ENCODE measurements at regions not wholly inside any gene's neighbourhood (a gene's known extent, or its start where the extent isn't known, plus 50 kb on each side); places are given as distances from the start of the nearest gene placed in this dataset.

DNA sequence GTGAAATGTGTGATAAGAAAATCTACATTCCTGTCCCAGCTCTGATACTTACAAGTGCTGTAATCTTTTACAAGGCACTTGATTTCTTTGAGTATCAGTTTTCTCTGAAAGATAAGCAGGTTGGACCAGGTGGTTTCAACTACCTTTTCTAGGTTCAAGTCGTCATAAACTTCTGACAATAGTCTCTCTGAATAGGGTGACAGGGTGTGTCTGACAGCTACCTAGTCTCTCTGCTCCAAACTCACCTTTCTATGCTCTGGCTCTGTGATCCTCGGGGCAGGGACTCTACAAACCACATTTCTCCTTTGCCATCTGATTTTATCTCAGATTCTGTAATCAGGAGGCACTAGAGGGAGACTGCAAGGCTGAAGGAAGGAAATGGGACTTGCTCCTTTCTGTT lies 137.7 kb upstream of the SYT1 start:
- TF ChIP-seq, protein P1, sequence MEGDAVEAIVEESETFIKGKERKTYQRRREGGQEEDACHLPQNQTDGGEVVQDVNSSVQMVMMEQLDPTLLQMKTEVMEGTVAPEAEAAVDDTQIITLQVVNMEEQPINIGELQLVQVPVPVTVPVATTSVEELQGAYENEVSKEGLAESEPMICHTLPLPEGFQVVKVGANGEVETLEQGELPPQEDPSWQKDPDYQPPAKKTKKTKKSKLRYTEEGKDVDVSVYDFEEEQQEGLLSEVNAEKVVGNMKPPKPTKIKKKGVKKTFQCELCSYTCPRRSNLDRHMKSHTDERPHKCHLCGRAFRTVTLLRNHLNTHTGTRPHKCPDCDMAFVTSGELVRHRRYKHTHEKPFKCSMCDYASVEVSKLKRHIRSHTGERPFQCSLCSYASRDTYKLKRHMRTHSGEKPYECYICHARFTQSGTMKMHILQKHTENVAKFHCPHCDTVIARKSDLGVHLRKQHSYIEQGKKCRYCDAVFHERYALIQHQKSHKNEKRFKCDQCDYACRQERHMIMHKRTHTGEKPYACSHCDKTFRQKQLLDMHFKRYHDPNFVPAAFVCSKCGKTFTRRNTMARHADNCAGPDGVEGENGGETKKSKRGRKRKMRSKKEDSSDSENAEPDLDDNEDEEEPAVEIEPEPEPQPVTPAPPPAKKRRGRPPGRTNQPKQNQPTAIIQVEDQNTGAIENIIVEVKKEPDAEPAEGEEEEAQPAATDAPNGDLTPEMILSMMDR (IDR thresholded peaks at IDR 0.05), result no peak
- TF ChIP-seq ZFX (IDR thresholded peaks at IDR 0.05; ENCODE audit: borderline replicate concordance), result no peak
- H3K27ac ChIP-seq, result peak overlapping the region; percentile 2

DNA sequence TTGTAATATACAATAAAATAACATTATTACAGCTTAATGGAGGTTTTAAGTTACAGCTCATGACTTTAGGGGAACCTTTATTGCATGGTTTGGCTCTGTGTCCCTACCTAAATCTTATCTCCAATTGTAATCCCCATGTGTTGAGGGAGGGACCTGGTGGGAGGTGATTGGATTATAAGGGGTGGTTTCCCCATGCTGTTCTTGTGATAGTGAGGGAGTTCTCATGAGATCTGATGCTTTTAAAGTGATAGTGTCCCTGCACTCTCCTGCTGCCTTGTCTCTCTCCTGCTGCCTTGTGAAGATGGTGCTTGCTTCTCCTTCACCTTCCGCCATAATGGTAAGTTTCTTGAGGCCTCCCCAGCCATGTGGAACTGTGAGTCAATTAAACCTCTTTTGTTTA lies 132.1 kb upstream of the SYT1 start:
- TF ChIP-seq, protein P1 (IDR thresholded peaks at IDR 0.05), result no peak
- TF ChIP-seq ZFX (IDR thresholded peaks at IDR 0.05; ENCODE audit: borderline replicate concordance), result no peak
- H3K27ac ChIP-seq, result no peak overlapping the region

DNA sequence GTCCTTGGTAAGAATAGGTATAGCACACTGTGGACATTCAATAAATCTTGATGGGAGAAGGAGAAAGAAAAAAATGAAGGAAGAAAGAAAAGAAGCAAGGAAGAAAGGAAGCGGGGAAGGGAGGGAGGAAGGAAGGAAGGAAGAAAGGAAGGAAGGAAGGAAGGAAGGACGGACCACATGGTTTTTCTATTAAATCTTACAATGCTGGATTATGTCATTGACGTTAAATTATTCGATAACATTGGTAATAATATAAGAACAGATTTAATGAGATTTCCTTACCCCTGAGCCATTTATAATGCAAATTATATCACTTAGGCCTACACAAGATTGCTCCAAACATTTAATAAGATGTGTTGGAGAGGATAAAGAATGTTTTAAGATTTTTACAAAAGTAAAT lies 124.9 kb upstream of the SYT1 start:
- no peak overlapping the region for H3K27ac ChIP-seq
- TF ChIP-seq ZFX (IDR thresholded peaks at IDR 0.05; ENCODE audit: borderline replicate concordance), result no peak
- TF ChIP-seq, protein P1 (IDR thresholded peaks at IDR 0.05), result no peak

DNA sequence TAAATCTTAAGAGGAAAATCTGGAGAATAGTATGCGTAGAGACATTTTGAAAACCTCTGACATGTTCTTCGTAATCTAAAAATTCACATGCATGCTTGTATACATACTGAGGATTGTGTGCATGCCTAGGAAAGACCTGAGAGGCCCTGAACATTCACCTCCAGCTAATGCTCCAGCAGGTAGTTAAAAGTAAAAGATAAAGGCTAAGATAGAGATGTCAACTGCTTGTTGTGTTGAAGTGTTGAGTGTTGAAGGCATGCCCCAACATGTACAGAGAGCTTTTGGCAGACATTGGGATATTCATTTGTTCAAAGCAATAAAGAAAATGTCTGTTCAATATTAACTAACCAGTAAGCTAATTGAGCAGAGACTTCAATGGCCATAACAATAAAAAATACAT lies 118.6 kb upstream of the SYT1 start:
- no peak for TF ChIP-seq ZFX (IDR thresholded peaks at IDR 0.05; ENCODE audit: borderline replicate concordance)
- TF ChIP-seq, protein P1 (IDR thresholded peaks at IDR 0.05), result no peak
- H3K27ac ChIP-seq, result no peak overlapping the region

DNA sequence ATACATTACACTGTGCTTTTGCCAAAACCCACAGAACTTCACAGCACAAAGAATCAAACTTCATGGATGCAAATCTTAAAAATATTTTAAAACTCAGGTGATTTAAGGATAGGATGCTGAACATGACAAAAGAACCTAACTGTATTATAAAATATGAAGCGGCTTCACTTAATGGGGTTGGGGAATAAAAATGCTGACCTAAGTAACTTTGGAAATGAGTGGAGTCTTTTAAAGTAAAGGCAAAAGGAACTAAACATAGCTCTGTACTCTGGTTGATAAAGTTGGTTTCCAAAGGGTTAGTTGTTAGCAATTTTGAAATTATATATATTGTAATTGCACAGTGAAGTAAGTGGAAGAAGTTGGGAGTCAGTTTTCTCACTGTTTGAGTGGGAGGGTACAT lies 111.5 kb upstream of the SYT1 start:
- TF ChIP-seq, protein P1 (IDR thresholded peaks at IDR 0.05), result no peak
- no peak for TF ChIP-seq ZFX (IDR thresholded peaks at IDR 0.05; ENCODE audit: borderline replicate concordance)
- H3K27ac ChIP-seq, result no peak overlapping the region

DNA sequence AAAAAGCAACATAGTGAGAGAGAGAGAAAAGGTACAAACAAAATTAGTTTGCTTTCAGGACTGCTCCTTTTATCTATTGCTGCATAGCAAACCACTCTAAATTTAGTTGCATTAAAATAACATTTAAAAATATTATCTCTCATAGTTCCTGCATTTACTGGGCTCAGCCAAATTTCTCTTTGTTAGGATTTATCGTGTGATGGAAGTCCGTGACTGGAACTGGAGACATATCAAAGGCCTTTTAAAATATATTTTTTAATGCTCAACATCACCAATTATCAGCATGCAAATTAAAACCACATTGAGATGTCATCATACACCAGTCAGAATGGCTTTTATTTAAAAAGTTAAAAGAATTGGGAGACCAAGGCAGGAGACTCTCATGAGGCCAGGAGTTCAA lies 107.6 kb upstream of the SYT1 start:
- no peak overlapping the region for H3K27ac ChIP-seq
- TF ChIP-seq, protein P1 (IDR thresholded peaks at IDR 0.05), result no peak
- no peak for TF ChIP-seq ZFX (IDR thresholded peaks at IDR 0.05; ENCODE audit: borderline replicate concordance)

DNA sequence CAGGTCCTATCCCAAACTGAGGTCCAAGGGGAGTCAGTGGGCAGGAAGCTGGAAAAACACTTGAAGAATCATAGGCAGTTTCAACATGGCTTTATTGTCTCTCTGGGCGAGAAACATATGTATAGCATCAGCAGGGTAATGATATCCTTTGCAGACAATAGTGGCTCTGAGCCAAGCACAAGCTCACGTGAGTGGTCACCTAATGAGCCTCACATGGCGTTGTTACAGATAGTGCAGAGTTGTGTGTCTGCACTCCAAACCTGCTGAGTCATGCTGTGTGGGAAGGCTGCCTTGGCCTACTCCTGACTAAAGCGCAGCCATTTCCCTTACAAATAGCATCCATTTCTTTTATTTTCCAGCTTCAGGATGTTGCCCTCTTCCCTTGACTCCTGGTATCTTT lies 105.2 kb upstream of the SYT1 start:
- no peak for TF ChIP-seq ZFX (IDR thresholded peaks at IDR 0.05; ENCODE audit: borderline replicate concordance)
- TF ChIP-seq, protein P1 (IDR thresholded peaks at IDR 0.05), result no peak
- H3K27ac ChIP-seq, result no peak overlapping the region

All from 22Rv1 (cell line).